ENCODE measurements at regions not wholly inside any gene's neighbourhood (a gene's known extent, or its start where the extent isn't known, plus 50 kb on each side); places are given as distances from the start of the nearest gene placed in this dataset.

- Histone ChIP-seq H3K36me3 (ENCODE audit: control insufficient read depth in 2 of 2, extremely low read depth in 1 of 2, insufficient read depth in 1 of 2, low read length in 1 of 2) (no peaks in the 10 kb centered on the region), H3K4me1 (ENCODE audit: control insufficient read depth in 1 of 2, extremely low read depth in 1 of 2, insufficient read depth in 2 of 2, low read length in 2 of 2) (no peaks in the 10 kb centered on the region), H3K9me3 (peaks cover 1% of the 10 kb centered on the region), H3K27me3 (replicated peaks in 1 of 2; ENCODE audit: control insufficient read depth in 2 of 2, extremely low read depth in 1 of 2, insufficient read depth in 2 of 2, low read length in 1 of 2) (no peaks in the 10 kb centered on the region), H3K4me3 (ENCODE audit: control insufficient read depth in 1 of 2, extremely low read depth in 1 of 2, low read length in 1 of 2) (no peak overlapping the region), H3K27ac (ENCODE audit: low read length) (no peak overlapping the region)
- peaks cover 7 to 16% (median 10%) of the 10 kb centered on the region in 3 donors for H3K9me3 Mint-ChIP-seq
- POLR2A ChIA-PET = interaction anchor here in 1 of 2 donors (0.6 kb wide), 1 partner anchor 485 kb away, joined by 3 read pairs; no protein-coding TSS in a partner anchor
- no CpG with 5 or more reads among the region's 4 CpGs for WGBS (ENCODE audit: insufficient coverage)
- no peak for DNase-seq
- ATAC-seq (replicated peaks in 1 of 4) = no peak
- no peak overlapping the region for H3K27ac Mint-ChIP-seq
- peaks cover 51% of the 10 kb centered on the region for H3K36me3 Mint-ChIP-seq
- H3K27me3 Mint-ChIP-seq = no peaks in the 10 kb centered on the region
- H3K4me1 Mint-ChIP-seq = no peaks in the 10 kb centered on the region
- no peak overlapping the region for H3K4me3 Mint-ChIP-seq
- CTCF ChIA-PET = no interaction called here
These were observed 79.9 kb downstream of the GTPBP8 start for GRCh38 chr3:113070681-113071113.

GRCh38 chr3:113075588-113075987 lies 84.8 kb downstream of the GTPBP8 start:
- ChIA-PET POLR2A (no interaction called here), CTCF (no interaction called here)
- Mint-ChIP-seq H3K4me1 (no peaks in the 10 kb centered on the region), H3K9me3 (no peaks in the 10 kb centered on the region), H3K27ac (no peak overlapping the region), H3K27me3 (no peaks in the 10 kb centered on the region), H3K36me3 (peaks cover 23% of the 10 kb centered on the region), H3K4me3 (no peak overlapping the region)
- ATAC-seq (replicated peaks in 1 of 4) (no peak), DNase-seq (no peak)
- Histone ChIP-seq H3K27me3 (replicated peaks in 1 of 2; ENCODE audit: control insufficient read depth in 2 of 2, extremely low read depth in 1 of 2, insufficient read depth in 2 of 2, low read length in 1 of 2) (no peaks in the 10 kb centered on the region), H3K36me3 (ENCODE audit: control insufficient read depth in 2 of 2, extremely low read depth in 1 of 2, insufficient read depth in 1 of 2, low read length in 1 of 2) (no peaks in the 10 kb centered on the region), H3K4me1 (ENCODE audit: control insufficient read depth in 1 of 2, extremely low read depth in 1 of 2, insufficient read depth in 2 of 2, low read length in 2 of 2) (no peaks in the 10 kb centered on the region), H3K27ac (ENCODE audit: low read length) (no peak overlapping the region), H3K4me3 (ENCODE audit: control insufficient read depth in 1 of 2, extremely low read depth in 1 of 2, low read length in 1 of 2) (no peak overlapping the region), H3K9me3 (no peaks in the 10 kb centered on the region)
- WGBS (ENCODE audit: insufficient coverage) = 52% methylated on average over 2 of the region's 4 CpGs

- ATAC-seq (replicated peaks in 1 of 4) (no peak), DNase-seq (no peak)
- CTCF ChIA-PET = interaction anchor here in 1 of 2 donors (0.7 kb wide), 1 partner anchor 49 kb away, joined by 6 read pairs; no protein-coding TSS in a partner anchor
- Mint-ChIP-seq H3K4me3 (no peak overlapping the region), H3K36me3 (peaks cover 13% of the 10 kb centered on the region), H3K9me3 (no peaks in the 10 kb centered on the region), H3K27me3 (no peaks in the 10 kb centered on the region), H3K27ac (no peak overlapping the region), H3K4me1 (no peaks in the 10 kb centered on the region)
- POLR2A ChIA-PET = interaction anchor here in 1 of 2 donors (0.6 kb wide), 1 partner anchor 75 kb away, joined by 3 read pairs; no protein-coding TSS in a partner anchor
- no peaks in the 10 kb centered on the region for H3K27me3 ChIP-seq (replicated peaks in 1 of 2; ENCODE audit: control insufficient read depth in 2 of 2, extremely low read depth in 1 of 2, insufficient read depth in 2 of 2, low read length in 1 of 2)
- 85% methylated on average over 5 of the region's 10 CpGs for WGBS (ENCODE audit: insufficient coverage)
- no peaks in the 10 kb centered on the region for H3K4me1 ChIP-seq (ENCODE audit: control insufficient read depth in 1 of 2, extremely low read depth in 1 of 2, insufficient read depth in 2 of 2, low read length in 2 of 2)
- H3K36me3 ChIP-seq (ENCODE audit: control insufficient read depth in 2 of 2, extremely low read depth in 1 of 2, insufficient read depth in 1 of 2, low read length in 1 of 2) = no peaks in the 10 kb centered on the region
- no peak overlapping the region for H3K4me3 ChIP-seq (ENCODE audit: control insufficient read depth in 1 of 2, extremely low read depth in 1 of 2, low read length in 1 of 2)
- H3K27ac ChIP-seq (ENCODE audit: low read length) = no peak overlapping the region
- H3K9me3 ChIP-seq = no peaks in the 10 kb centered on the region
These were observed 88.6 kb downstream of the GTPBP8 start for GRCh38 chr3:113079218-113079961.

- Mint-ChIP-seq H3K27ac (no peak overlapping the region), H3K9me3 (no peaks in the 10 kb centered on the region)
These were observed 94.0 kb downstream of the GTPBP8 start for GRCh38 chr3:113084777-113085176.

GRCh38 chr3:113086560-113087461 lies 96.0 kb downstream of the GTPBP8 start:
- no peaks in the 10 kb centered on the region for H3K9me3 ChIP-seq
- Mint-ChIP-seq H3K9me3 (no peaks in the 10 kb centered on the region), H3K4me3 (no peak overlapping the region), H3K4me1 (no peaks in the 10 kb centered on the region), H3K36me3 (peaks cover 34% of the 10 kb centered on the region), H3K27me3 (no peaks in the 10 kb centered on the region), H3K27ac (no peak overlapping the region)
- ATAC-seq (replicated peaks in 1 of 4) (no peak), DNase-seq (no peak)
- ChIA-PET POLR2A (interaction anchor here in 1 of 2 donors (0.6 kb wide), 1 partner anchor 980 kb away, joined by 13 read pairs; no protein-coding TSS in a partner anchor), CTCF (no interaction called here)
- no peaks in the 10 kb centered on the region for H3K27me3 ChIP-seq (replicated peaks in 1 of 2; ENCODE audit: control insufficient read depth in 2 of 2, extremely low read depth in 1 of 2, insufficient read depth in 2 of 2, low read length in 1 of 2)
- H3K4me1 ChIP-seq (ENCODE audit: control insufficient read depth in 1 of 2, extremely low read depth in 1 of 2, insufficient read depth in 2 of 2, low read length in 2 of 2) = no peaks in the 10 kb centered on the region
- no peaks in the 10 kb centered on the region for H3K36me3 ChIP-seq (ENCODE audit: control insufficient read depth in 2 of 2, extremely low read depth in 1 of 2, insufficient read depth in 1 of 2, low read length in 1 of 2)
- H3K4me3 ChIP-seq (ENCODE audit: control insufficient read depth in 1 of 2, extremely low read depth in 1 of 2, low read length in 1 of 2) = no peak overlapping the region
- 80% methylated on average over 2 of the region's 6 CpGs for WGBS (ENCODE audit: insufficient coverage)
- no peak overlapping the region for H3K27ac ChIP-seq (ENCODE audit: low read length)

More at GRCh38 chr3:113084777-113085176, 94.0 kb downstream of the GTPBP8 start:
- DNase-seq (no peak), ATAC-seq (replicated peaks in 1 of 4) (no peak)
- no CpG with 5 or more reads among the region's 2 CpGs for WGBS (ENCODE audit: insufficient coverage)
- no peaks in the 10 kb centered on the region for H3K4me1 Mint-ChIP-seq
- Histone ChIP-seq H3K4me1 (ENCODE audit: control insufficient read depth in 1 of 2, extremely low read depth in 1 of 2, insufficient read depth in 2 of 2, low read length in 2 of 2) (no peaks in the 10 kb centered on the region), H3K27me3 (replicated peaks in 1 of 2; ENCODE audit: control insufficient read depth in 2 of 2, extremely low read depth in 1 of 2, insufficient read depth in 2 of 2, low read length in 1 of 2) (no peaks in the 10 kb centered on the region), H3K27ac (ENCODE audit: low read length) (no peak overlapping the region), H3K4me3 (ENCODE audit: control insufficient read depth in 1 of 2, extremely low read depth in 1 of 2, low read length in 1 of 2) (no peak overlapping the region), H3K36me3 (ENCODE audit: control insufficient read depth in 2 of 2, extremely low read depth in 1 of 2, insufficient read depth in 1 of 2, low read length in 1 of 2) (no peaks in the 10 kb centered on the region), H3K9me3 (no peaks in the 10 kb centered on the region)
- CTCF ChIA-PET = interaction anchor here in 1 of 2 donors (0.6 kb wide), 1 partner anchor 62 kb away, joined by 5 read pairs; no protein-coding TSS in a partner anchor
- H3K4me3 Mint-ChIP-seq = no peak overlapping the region
- H3K27me3 Mint-ChIP-seq = no peaks in the 10 kb centered on the region
- peaks cover 25% of the 10 kb centered on the region for H3K36me3 Mint-ChIP-seq
- POLR2A ChIA-PET = interaction anchor here in 1 of 2 donors (0.5 kb wide), 1 partner anchor 13 kb away, joined by 7 read pairs; no protein-coding TSS in a partner anchor

- no peaks in the 10 kb centered on the region for H3K9me3 ChIP-seq
- no peaks in the 10 kb centered on the region for H3K4me1 ChIP-seq (ENCODE audit: control insufficient read depth in 1 of 2, extremely low read depth in 1 of 2, insufficient read depth in 2 of 2, low read length in 2 of 2)
- Mint-ChIP-seq H3K27me3 (no peaks in the 10 kb centered on the region), H3K36me3 (peaks cover 31% of the 10 kb centered on the region), H3K4me3 (no peak overlapping the region), H3K4me1 (no peaks in the 10 kb centered on the region), H3K9me3 (no peaks in the 10 kb centered on the region), H3K27ac (no peak overlapping the region)
- H3K4me3 ChIP-seq (ENCODE audit: control insufficient read depth in 1 of 2, extremely low read depth in 1 of 2, low read length in 1 of 2) = no peak overlapping the region
- 97% methylated on average over 4 of the region's 8 CpGs for WGBS (ENCODE audit: insufficient coverage)
- no peak for ATAC-seq (replicated peaks in 1 of 4)
- no peak for DNase-seq
- ChIA-PET POLR2A (no interaction called here), CTCF (interaction anchor here in 1 of 2 donors (0.7 kb wide), 1 partner anchor 619 kb away, joined by 3 read pairs; no protein-coding TSS in a partner anchor)
- no peaks in the 10 kb centered on the region for H3K36me3 ChIP-seq (ENCODE audit: control insufficient read depth in 2 of 2, extremely low read depth in 1 of 2, insufficient read depth in 1 of 2, low read length in 1 of 2)
- H3K27me3 ChIP-seq (replicated peaks in 1 of 2; ENCODE audit: control insufficient read depth in 2 of 2, extremely low read depth in 1 of 2, insufficient read depth in 2 of 2, low read length in 1 of 2) = no peaks in the 10 kb centered on the region
- H3K27ac ChIP-seq (ENCODE audit: low read length) = no peak overlapping the region
These were observed 97.8 kb downstream of the GTPBP8 start for GRCh38 chr3:113088616-113089015.

Data from T-cell (primary cell).